ENCODE measurements at regions not wholly inside any gene's neighbourhood (a gene's known extent, or its start where the extent isn't known, plus 50 kb on each side); places are given as distances from the start of the nearest gene placed in this dataset.

DNA sequence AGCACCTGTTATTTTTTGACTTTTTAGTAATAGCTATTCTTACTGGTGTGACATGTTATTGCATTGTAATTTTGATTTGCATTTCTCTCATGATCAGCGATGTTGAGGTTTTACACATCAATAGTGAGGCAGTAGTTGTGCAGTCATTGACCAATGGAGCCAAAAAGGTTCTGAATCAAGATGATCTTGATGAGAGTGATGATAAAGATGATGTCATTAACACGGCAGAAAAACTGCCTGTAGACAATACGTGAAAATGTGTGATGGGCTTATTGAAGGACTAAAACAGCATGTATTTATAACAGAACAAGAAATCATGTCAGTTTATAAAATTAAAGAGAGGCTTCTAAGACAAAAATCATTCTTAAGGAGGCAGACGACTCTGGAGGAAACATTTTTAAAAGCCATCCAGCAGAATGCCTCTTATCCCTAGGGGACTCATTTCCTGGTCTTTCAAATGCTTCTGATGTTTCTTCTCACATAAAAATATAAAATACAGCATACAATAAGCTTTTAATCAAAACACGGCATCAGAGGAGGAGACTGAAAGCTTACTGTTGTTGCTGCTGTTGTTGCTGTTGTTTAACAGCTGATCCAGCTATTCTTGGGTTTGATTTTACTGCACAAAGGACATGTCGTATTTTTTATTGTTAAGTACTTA, 400.3 kb downstream of the LTN1 start:
- TF ChIP-seq CTCF (IDR thresholded peaks at IDR 0.05): no peak
- ATAC-seq: no peak
- no peak for DNase-seq
- intact Hi-C loops (cut with DNase I): no loop called here
- Histone ChIP-seq H3K27ac (no peak overlapping the region), H3K9me3 (peaks cover 0 to 25% (median 7%) of the 10 kb centered on the region in 11 donors), H3K4me1 (no peaks in the 10 kb centered on the region), H3K27me3 (no peaks in the 10 kb centered on the region), H3K36me3 (no peaks in the 10 kb centered on the region), H3K4me3 (no peak overlapping the region)
- 47 to 63% methylated on average over 6 of the region's 6 CpGs for WGBS, 2 donors

DNA sequence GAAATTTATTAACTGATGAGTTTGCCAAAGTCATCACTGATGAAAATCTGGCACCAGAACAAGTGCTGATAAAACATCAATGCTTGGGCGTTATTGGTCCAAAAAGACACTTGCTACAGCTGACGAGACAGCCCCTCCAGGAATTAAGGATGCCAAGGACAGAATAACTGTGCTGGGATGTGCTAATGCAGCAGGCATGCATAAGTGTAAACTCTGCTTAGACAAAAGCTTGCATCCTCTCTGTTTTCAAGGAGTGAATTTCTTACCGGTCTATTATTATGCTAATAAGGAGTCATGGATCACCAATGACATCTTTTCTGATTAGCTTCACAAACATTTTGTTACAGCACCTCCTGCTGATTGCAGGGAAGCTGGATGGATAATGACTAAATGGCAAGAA, 402.0 kb downstream of the LTN1 start:
- intact Hi-C loops (cut with DNase I): no loop called here
- H3K27ac ChIP-seq: no peak overlapping the region
- no peaks in the 10 kb centered on the region for H3K36me3 ChIP-seq
- DNase-seq (no peak), ATAC-seq (no peak)
- no peak for TF ChIP-seq CTCF (IDR thresholded peaks at IDR 0.05)
- no peaks in the 10 kb centered on the region for H3K27me3 ChIP-seq
- WGBS, 2 donors: 47 to 61% methylated on average over 3 of the region's 3 CpGs
- H3K4me3 ChIP-seq: no peak overlapping the region
- H3K4me1 ChIP-seq: no peaks in the 10 kb centered on the region
- H3K9me3 ChIP-seq: peaks cover 0 to 29% (median 10%) of the 10 kb centered on the region in 11 donors

GRCh38 chr21:28590026-28590425, 402.7 kb downstream of the LTN1 start:
- Histone ChIP-seq H3K9me3 (peaks cover 0 to 32% (median 10%) of the 10 kb centered on the region in 11 donors), H3K4me3 (no peak overlapping the region), H3K4me1 (no peaks in the 10 kb centered on the region), H3K27ac (no peak overlapping the region), H3K27me3 (no peaks in the 10 kb centered on the region), H3K36me3 (no peaks in the 10 kb centered on the region)
- TF ChIP-seq CTCF (IDR thresholded peaks at IDR 0.05): no peak
- WGBS, 2 donors: 68 to 69% methylated on average over 2 of the region's 2 CpGs
- intact Hi-C loops (cut with DNase I): no loop called here
- no peak for ATAC-seq
- DNase-seq: no peak

DNA sequence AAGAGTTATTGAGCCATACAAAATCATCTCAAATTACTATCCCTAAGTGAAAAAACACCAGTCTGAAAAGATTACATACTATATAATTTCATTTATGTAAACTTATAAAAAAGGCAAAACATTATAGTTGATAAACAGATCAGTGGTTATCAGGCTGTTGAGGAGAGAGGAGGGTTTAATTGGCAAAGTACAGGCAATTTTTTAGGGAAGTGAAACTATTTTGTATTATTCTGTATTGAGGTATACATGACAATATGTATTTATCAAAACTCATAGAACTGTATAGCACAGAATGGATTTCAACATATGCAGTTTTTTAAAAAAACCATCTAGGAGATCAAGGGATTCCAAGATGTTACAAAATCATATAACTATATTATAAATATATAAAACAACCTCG, 403.7 kb downstream of the LTN1 start:
- intact Hi-C loops (cut with DNase I): no loop called here
- ATAC-seq (no peak), DNase-seq (no peak)
- TF ChIP-seq CTCF (IDR thresholded peaks at IDR 0.05): no peak
- H3K27ac ChIP-seq: no peak overlapping the region
- no peak overlapping the region for H3K4me3 ChIP-seq
- WGBS, 2 donors: 90 to 92% methylated on average over 1 of the region's 1 CpG
- no peaks in the 10 kb centered on the region for H3K36me3 ChIP-seq
- no peaks in the 10 kb centered on the region for H3K4me1 ChIP-seq
- peaks cover 0 to 32% (median 10%) of the 10 kb centered on the region in 11 donors for H3K9me3 ChIP-seq
- no peaks in the 10 kb centered on the region for H3K27me3 ChIP-seq

Measured in heart right ventricle (tissue), 16 donors.